CD8-positive, alpha-beta memory T cell (primary cell): ENCODE measurements at regions not wholly inside any gene's neighbourhood (a gene's known extent, or its start where the extent isn't known, plus 50 kb on each side); places are given as distances from the start of the nearest gene placed in this dataset.

Experiments
- CTCF ChIA-PET: fragments of 350-600 bp; sonication (Branson Sonifier 250); formaldehyde crosslinking; loops from one replicate; lab custom pipeline; 2021; ENCODE audit warnings: antibody characterized with exemption; lab: Charles Lee
- POLR2A ChIA-PET: fragments of 350-600 bp; sonication (Branson Sonifier 250); formaldehyde crosslinking; loops from one replicate; lab custom pipeline; 2021; ENCODE audit warnings: antibody characterized with exemption; lab: Charles Lee
- DNase-seq, 5 donors: peaks; one replicate each; pipeline versions ENCODE4 v3.0.0 to v3.0.0-alpha.2; 2020 to 2022; ENCODE audit warnings: mixed read lengths in 1 of 5
- H3K27ac ChIP-seq: one replicate; pipeline ENCODE4 v1.7.0; 2013; ENCODE audit warnings: low read depth, mild to moderate bottlenecking, low read length, moderate library complexity
- H3K27me3 ChIP-seq: 2 replicates; pipeline ENCODE4 v1.7.0; 2013; ENCODE audit warnings: low read length, mild to moderate bottlenecking; ENCODE audit not compliant: insufficient read depth, poor library complexity, severe bottlenecking
- H3K36me3 ChIP-seq: 2 replicates; pipeline ENCODE4 v1.7.0; 2013; ENCODE audit warnings: mild to moderate bottlenecking, low read length, moderate library complexity; ENCODE audit not compliant: insufficient read depth
- H3K4me1 ChIP-seq: 2 replicates; pipeline ENCODE4 v1.7.0; 2013; ENCODE audit warnings: mild to moderate bottlenecking, low read length, moderate library complexity; ENCODE audit not compliant: insufficient read depth
- H3K4me3 ChIP-seq: 2 replicates; pipeline ENCODE4 v1.7.0; 2013; ENCODE audit warnings: mild to moderate bottlenecking, low read length
- H3K9me3 ChIP-seq: 2 replicates; pipeline ENCODE4 v1.7.0; 2013; ENCODE audit warnings: mild to moderate bottlenecking, low read length
- H3K27ac Mint-ChIP-seq, 8 donors: one replicate each; pipeline ENCODE4 v1.8.0; 2020 to 2021; ENCODE audit warnings: mixed read lengths in 8 of 8, mild to moderate bottlenecking in 6 of 8, inconsistent platforms in 3 of 8, moderate library complexity in 3 of 8
- H3K27me3 Mint-ChIP-seq, 2 donors: one replicate each; pipeline ENCODE4 v1.8.0; 2020 to 2021; ENCODE audit warnings: mixed read lengths in 2 of 2, mild to moderate bottlenecking in 1 of 2, moderate library complexity in 1 of 2
- H3K36me3 Mint-ChIP-seq, 3 donors: one replicate each; pipeline ENCODE4 v1.8.0; 2020 to 2021; ENCODE audit warnings: mixed read lengths in 3 of 3, inconsistent platforms in 1 of 3, mild to moderate bottlenecking in 1 of 3
- H3K4me1 Mint-ChIP-seq, 3 donors: one replicate each; pipeline ENCODE4 v1.8.0; 2020 to 2021; ENCODE audit warnings: mixed read lengths in 3 of 3, inconsistent platforms in 1 of 3, mild to moderate bottlenecking in 1 of 3
- H3K4me3 Mint-ChIP-seq, 7 donors: one replicate each; pipeline ENCODE4 v1.8.0; 2020 to 2021; ENCODE audit warnings: mixed read lengths in 7 of 7, mild to moderate bottlenecking in 6 of 7, moderate library complexity in 4 of 7, inconsistent platforms in 2 of 7
- H3K9me3 Mint-ChIP-seq, 5 donors: one replicate each; pipeline ENCODE4 v1.8.0; 2020 to 2022; ENCODE audit warnings: mixed read lengths in 5 of 5, mild to moderate bottlenecking in 3 of 5, moderate library complexity in 2 of 5, inconsistent platforms in 1 of 5

- ChIA-PET POLR2A (no interaction called here), CTCF (interaction anchor here (1.4 kb wide), 1 partner anchor 673 kb away, joined by 4 read pairs; no protein-coding TSS in a partner anchor)
- no peaks in the 10 kb centered on the region for H3K4me1 ChIP-seq
- H3K4me1 Mint-ChIP-seq, result no peaks in the 10 kb centered on the region
- no peak overlapping the region for H3K4me3 Mint-ChIP-seq
- peaks cover 11 to 14% of the 10 kb centered on the region in 2 donors for H3K27me3 Mint-ChIP-seq
- peaks cover 0 to 2% (median 0%) of the 10 kb centered on the region in 5 donors for H3K9me3 Mint-ChIP-seq
- no peaks in the 10 kb centered on the region for H3K9me3 ChIP-seq
- no peak overlapping the region for H3K4me3 ChIP-seq
- no peaks in the 10 kb centered on the region for H3K36me3 ChIP-seq
- H3K27ac ChIP-seq, result no peak overlapping the region
- no peaks in the 10 kb centered on the region for H3K36me3 Mint-ChIP-seq
- no peaks in the 10 kb centered on the region for H3K27me3 ChIP-seq
- no peak overlapping the region for H3K27ac Mint-ChIP-seq
- DNase-seq, result no peak
Measured at GRCh38 chr2:237025090-237025865, 60.4 kb upstream of the COPS8 start.

- Mint-ChIP-seq H3K4me1 (no peaks in the 10 kb centered on the region), H3K27ac (no peak overlapping the region), H3K4me3 (no peak overlapping the region), H3K9me3 (peaks cover 0 to 2% (median 0%) of the 10 kb centered on the region in 5 donors), H3K27me3 (peaks cover 11 to 14% of the 10 kb centered on the region in 2 donors), H3K36me3 (no peaks in the 10 kb centered on the region)
- Histone ChIP-seq H3K4me1 (no peaks in the 10 kb centered on the region), H3K4me3 (no peak overlapping the region), H3K27ac (no peak overlapping the region), H3K9me3 (no peaks in the 10 kb centered on the region), H3K27me3 (no peaks in the 10 kb centered on the region), H3K36me3 (no peaks in the 10 kb centered on the region)
- peak; percentile 3 to 53 (median 14) for DNase-seq
- ChIA-PET POLR2A (interaction anchor here (0.5 kb wide), 1 partner anchor 25 kb away, joined by 3 read pairs; no protein-coding TSS in a partner anchor), CTCF (interaction anchor here (1.2 to 2.0 kb wide), 2 partner anchors 674 to 683 kb away, joined by 3 to 13 read pairs; no protein-coding TSS in a partner anchor)
Measured at GRCh38 chr2:237026981-237027711, 58.5 kb upstream of the COPS8 start.

- Mint-ChIP-seq H3K4me3 (no peak overlapping the region), H3K4me1 (no peaks in the 10 kb centered on the region), H3K9me3 (no peaks in the 10 kb centered on the region), H3K27me3 (peaks cover 11% of the 10 kb centered on the region in 2 donors), H3K27ac (no peak overlapping the region), H3K36me3 (no peaks in the 10 kb centered on the region)
- ChIA-PET CTCF (interaction anchor here (1.2 to 2.0 kb wide), 2 partner anchors 674 to 684 kb away, joined by 3 to 13 read pairs; no protein-coding TSS in a partner anchor), POLR2A (no interaction called here)
- no peak overlapping the region for H3K27ac ChIP-seq
- no peak for DNase-seq
- H3K4me1 ChIP-seq, result no peaks in the 10 kb centered on the region
- H3K4me3 ChIP-seq, result no peak overlapping the region
- H3K9me3 ChIP-seq, result no peaks in the 10 kb centered on the region
- H3K27me3 ChIP-seq, result no peaks in the 10 kb centered on the region
- H3K36me3 ChIP-seq, result no peaks in the 10 kb centered on the region
Measured at GRCh38 chr2:237027712-237028029, 58.0 kb upstream of the COPS8 start.

GRCh38 chr2:237030382-237030781, 55.3 kb upstream of the COPS8 start:
- ChIA-PET CTCF (no interaction called here), POLR2A (no interaction called here)
- H3K9me3 Mint-ChIP-seq, result no peaks in the 10 kb centered on the region
- DNase-seq, result no peak
- Histone ChIP-seq H3K4me1 (no peaks in the 10 kb centered on the region), H3K27me3 (no peaks in the 10 kb centered on the region), H3K27ac (no peak overlapping the region), H3K4me3 (no peak overlapping the region), H3K9me3 (no peaks in the 10 kb centered on the region), H3K36me3 (no peaks in the 10 kb centered on the region)
- H3K27me3 Mint-ChIP-seq, result peaks cover 0 to 4% of the 10 kb centered on the region in 2 donors
- no peaks in the 10 kb centered on the region for H3K4me1 Mint-ChIP-seq
- no peaks in the 10 kb centered on the region for H3K36me3 Mint-ChIP-seq
- H3K4me3 Mint-ChIP-seq, result no peak overlapping the region
- peak overlapping the region in 1 of 8 donors; percentile 19 for H3K27ac Mint-ChIP-seq

GRCh38 chr2:237033536-237034060, 52.1 kb upstream of the COPS8 start:
- Histone ChIP-seq H3K4me1 (no peaks in the 10 kb centered on the region), H3K27ac (no peak overlapping the region), H3K4me3 (no peak overlapping the region), H3K9me3 (no peaks in the 10 kb centered on the region), H3K27me3 (no peaks in the 10 kb centered on the region), H3K36me3 (no peaks in the 10 kb centered on the region)
- H3K9me3 Mint-ChIP-seq, result no peaks in the 10 kb centered on the region
- no peaks in the 10 kb centered on the region for H3K36me3 Mint-ChIP-seq
- no peaks in the 10 kb centered on the region for H3K4me1 Mint-ChIP-seq
- no peak overlapping the region for H3K4me3 Mint-ChIP-seq
- ChIA-PET POLR2A (no interaction called here), CTCF (no interaction called here)
- H3K27me3 Mint-ChIP-seq, result peaks cover 1 to 3% of the 10 kb centered on the region in 2 donors
- no peak overlapping the region for H3K27ac Mint-ChIP-seq
- DNase-seq, result no peak

GRCh38 chr2:237035781-237036475, 49.8 kb upstream of the COPS8 start:
- Histone ChIP-seq H3K4me3 (no peak overlapping the region), H3K4me1 (no peaks in the 10 kb centered on the region), H3K36me3 (no peaks in the 10 kb centered on the region), H3K27ac (no peak overlapping the region), H3K9me3 (no peaks in the 10 kb centered on the region), H3K27me3 (no peaks in the 10 kb centered on the region)
- H3K4me1 Mint-ChIP-seq, result no peaks in the 10 kb centered on the region
- no peak overlapping the region for H3K4me3 Mint-ChIP-seq
- POLR2A ChIA-PET, result no interaction called here
- DNase-seq, result no peak
- no peaks in the 10 kb centered on the region for H3K9me3 Mint-ChIP-seq
- H3K27ac Mint-ChIP-seq, result no peak overlapping the region
- H3K36me3 Mint-ChIP-seq, result no peaks in the 10 kb centered on the region
- CTCF ChIA-PET, result no interaction called here
- peaks cover 0 to 13% of the 10 kb centered on the region in 2 donors for H3K27me3 Mint-ChIP-seq
